ENCODE measurements at regions not wholly inside any gene's neighbourhood (a gene's known extent, or its start where the extent isn't known, plus 50 kb on each side); places are given as distances from the start of the nearest gene placed in this dataset.

DNA sequence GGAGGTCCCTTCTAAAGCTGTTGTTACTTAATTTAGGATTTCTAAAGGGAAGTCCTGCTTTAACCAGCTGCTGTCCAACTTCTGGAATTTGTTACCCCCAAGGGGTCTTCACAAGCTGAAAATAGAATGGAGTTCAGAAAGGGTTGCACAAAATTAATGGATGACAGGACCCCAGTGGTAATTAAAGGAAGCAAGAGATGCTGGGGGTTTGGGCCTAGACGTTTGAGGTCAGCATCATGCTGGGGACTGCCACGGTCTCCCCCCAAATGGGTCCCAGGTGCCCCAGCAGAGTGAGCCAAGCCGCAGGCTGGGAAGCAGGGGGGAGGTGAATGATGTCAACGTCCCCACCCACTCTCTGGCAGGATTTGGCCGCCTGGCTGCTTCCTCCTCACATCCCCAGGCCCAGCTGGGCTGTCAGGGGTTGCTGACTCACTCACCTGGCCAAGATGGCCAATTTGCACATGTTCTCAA, 97.5 kb upstream of the ARAP3 start (continued):
- TF ChIP-seq, protein P1, sequence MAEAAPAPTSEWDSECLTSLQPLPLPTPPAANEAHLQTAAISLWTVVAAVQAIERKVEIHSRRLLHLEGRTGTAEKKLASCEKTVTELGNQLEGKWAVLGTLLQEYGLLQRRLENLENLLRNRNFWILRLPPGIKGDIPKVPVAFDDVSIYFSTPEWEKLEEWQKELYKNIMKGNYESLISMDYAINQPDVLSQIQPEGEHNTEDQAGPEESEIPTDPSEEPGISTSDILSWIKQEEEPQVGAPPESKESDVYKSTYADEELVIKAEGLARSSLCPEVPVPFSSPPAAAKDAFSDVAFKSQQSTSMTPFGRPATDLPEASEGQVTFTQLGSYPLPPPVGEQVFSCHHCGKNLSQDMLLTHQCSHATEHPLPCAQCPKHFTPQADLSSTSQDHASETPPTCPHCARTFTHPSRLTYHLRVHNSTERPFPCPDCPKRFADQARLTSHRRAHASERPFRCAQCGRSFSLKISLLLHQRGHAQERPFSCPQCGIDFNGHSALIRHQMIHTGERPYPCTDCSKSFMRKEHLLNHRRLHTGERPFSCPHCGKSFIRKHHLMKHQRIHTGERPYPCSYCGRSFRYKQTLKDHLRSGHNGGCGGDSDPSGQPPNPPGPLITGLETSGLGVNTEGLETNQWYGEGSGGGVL (tag by site-specific recombination; IDR thresholded peaks at IDR 0.05), result peak; percentile 33; the same call in 1 of the 2 replicates
- TF ChIP-seq ZIC2 (tag by site-specific recombination; IDR thresholded peaks at IDR 0.05), result peak; percentile 91
- TF ChIP-seq GLIS2 (tag by site-specific recombination; IDR thresholded peaks at IDR 0.05), result peak; percentile 47; the same call in 1 of the 2 replicates
- TF ChIP-seq SP7 (tag by site-specific recombination; IDR thresholded peaks at IDR 0.05), result peak; percentile 63
- 0 out of 2 replicates have a peak, but pooled peaks have one; percentile 35 for TF ChIP-seq SP3 (tag by site-specific recombination; IDR thresholded peaks at IDR 0.05)
- TF ChIP-seq ZNF37A (tag by site-specific recombination; IDR thresholded peaks at IDR 0.05), result no peak
- TF ChIP-seq, protein P2, sequence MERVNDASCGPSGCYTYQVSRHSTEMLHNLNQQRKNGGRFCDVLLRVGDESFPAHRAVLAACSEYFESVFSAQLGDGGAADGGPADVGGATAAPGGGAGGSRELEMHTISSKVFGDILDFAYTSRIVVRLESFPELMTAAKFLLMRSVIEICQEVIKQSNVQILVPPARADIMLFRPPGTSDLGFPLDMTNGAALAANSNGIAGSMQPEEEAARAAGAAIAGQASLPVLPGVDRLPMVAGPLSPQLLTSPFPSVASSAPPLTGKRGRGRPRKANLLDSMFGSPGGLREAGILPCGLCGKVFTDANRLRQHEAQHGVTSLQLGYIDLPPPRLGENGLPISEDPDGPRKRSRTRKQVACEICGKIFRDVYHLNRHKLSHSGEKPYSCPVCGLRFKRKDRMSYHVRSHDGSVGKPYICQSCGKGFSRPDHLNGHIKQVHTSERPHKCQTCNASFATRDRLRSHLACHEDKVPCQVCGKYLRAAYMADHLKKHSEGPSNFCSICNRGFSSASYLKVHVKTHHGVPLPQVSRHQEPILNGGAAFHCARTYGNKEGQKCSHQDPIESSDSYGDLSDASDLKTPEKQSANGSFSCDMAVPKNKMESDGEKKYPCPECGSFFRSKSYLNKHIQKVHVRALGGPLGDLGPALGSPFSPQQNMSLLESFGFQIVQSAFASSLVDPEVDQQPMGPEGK (tag by site-specific recombination; IDR thresholded peaks at IDR 0.05), result 0 out of 2 replicates have a peak, but pooled peaks have one; percentile 18

DNA sequence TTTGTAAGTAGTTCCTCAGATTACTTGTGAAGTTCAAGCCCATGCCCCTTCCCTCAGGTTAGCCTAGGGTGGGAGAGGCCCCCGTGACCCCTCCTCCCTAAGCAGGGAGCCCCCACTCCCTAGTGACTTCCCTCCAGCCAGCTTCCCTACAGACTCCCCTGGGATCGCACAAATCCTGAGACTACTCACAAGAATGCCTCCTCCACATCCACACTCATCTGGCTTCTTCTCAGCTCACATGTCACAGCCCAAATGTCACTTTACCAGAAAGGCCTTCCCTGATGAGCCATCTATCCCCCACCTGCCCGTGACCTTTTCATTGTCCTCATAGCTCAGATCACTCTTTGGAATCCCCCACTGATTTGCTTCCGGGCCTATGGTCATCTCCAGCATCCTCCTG, 96.7 kb upstream of the ARAP3 start:
- CTCF ChIA-PET, result interaction anchor here (0.6 to 1.5 kb wide), 2 partner anchors 100 to 416 kb away, joined by 3 to 6 read pairs; partner anchors contain the start of gene PCDH1

More for the DNA sequence above, 96.7 kb upstream of the ARAP3 start:
- Histone ChIP-seq H3K4me1 (ENCODE audit: control insufficient read depth, insufficient read depth, low read length) (no peaks in the 10 kb centered on the region), H3K27ac (ENCODE audit: extremely low read depth, low read depth, low read length) (no peak overlapping the region), H3K9me3 (ENCODE audit: control insufficient read depth, insufficient read depth, low read depth, low read length) (no peaks in the 10 kb centered on the region), H3K4me3 (ENCODE audit: low read depth, low read length) (no peak overlapping the region), H3K36me3 (ENCODE audit: control insufficient read depth in 2 of 2, insufficient read depth in 1 of 2, low read length in 2 of 2) (no peaks in the 10 kb centered on the region)
- POLR2A ChIA-PET, result no interaction called here
- no peak for TF ChIP-seq SETDB1 (IDR thresholded peaks at IDR 0.05; ENCODE audit: insufficient read length, low read length)
- TF ChIP-seq KLF16 (tag by site-specific recombination; IDR thresholded peaks at IDR 0.05), result no peak
- no peak for TF ChIP-seq ZNF585B (tag by site-specific recombination; IDR thresholded peaks at IDR 0.05)
- TF ChIP-seq ZNF514 (tag by site-specific recombination; IDR thresholded peaks at IDR 0.05), result no peak
- no peak for TF ChIP-seq MYNN (tag by site-specific recombination; IDR thresholded peaks at IDR 0.05; ENCODE audit: borderline replicate concordance)
- TF ChIP-seq, protein P3, sequence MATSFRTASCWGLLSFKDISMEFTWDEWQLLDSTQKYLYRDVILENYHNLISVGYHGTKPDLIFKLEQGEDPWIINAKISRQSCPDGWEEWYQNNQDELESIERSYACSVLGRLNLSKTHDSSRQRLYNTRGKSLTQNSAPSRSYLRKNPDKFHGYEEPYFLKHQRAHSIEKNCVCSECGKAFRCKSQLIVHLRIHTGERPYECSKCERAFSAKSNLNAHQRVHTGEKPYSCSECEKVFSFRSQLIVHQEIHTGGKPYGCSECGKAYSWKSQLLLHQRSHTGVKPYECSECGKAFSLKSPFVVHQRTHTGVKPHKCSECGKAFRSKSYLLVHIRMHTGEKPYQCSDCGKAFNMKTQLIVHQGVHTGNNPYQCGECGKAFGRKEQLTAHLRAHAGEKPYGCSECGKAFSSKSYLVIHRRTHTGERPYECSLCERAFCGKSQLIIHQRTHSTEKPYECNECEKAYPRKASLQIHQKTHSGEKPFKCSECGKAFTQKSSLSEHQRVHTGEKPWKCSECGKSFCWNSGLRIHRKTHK (tag by site-specific recombination; IDR thresholded peaks at IDR 0.05), result no peak
- TF ChIP-seq, protein P4, sequence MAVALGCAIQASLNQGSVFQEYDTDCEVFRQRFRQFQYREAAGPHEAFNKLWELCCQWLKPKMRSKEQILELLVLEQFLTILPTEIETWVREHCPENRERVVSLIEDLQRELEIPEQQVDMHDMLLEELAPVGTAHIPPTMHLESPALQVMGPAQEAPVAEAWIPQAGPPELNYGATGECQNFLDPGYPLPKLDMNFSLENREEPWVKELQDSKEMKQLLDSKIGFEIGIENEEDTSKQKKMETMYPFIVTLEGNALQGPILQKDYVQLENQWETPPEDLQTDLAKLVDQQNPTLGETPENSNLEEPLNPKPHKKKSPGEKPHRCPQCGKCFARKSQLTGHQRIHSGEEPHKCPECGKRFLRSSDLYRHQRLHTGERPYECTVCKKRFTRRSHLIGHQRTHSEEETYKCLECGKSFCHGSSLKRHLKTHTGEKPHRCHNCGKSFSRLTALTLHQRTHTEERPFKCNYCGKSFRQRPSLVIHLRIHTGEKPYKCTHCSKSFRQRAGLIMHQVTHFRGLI (tag by site-specific recombination; IDR thresholded peaks at IDR 0.05), result no peak
- no peak for TF ChIP-seq YY1 (tag by site-specific recombination; IDR thresholded peaks at IDR 0.05)
- TF ChIP-seq ZNF776 (tag by site-specific recombination; IDR thresholded peaks at IDR 0.05; ENCODE audit: borderline replicate concordance), result no peak
- TF ChIP-seq ZNF76 (tag by site-specific recombination; IDR thresholded peaks at IDR 0.05; ENCODE audit: borderline replicate concordance, low read depth), result no peak
- no peak for TF ChIP-seq ZFP3 (tag by site-specific recombination; IDR thresholded peaks at IDR 0.05; ENCODE audit: low read depth)
- TF ChIP-seq ZEB2 (tag by site-specific recombination; IDR thresholded peaks at IDR 0.05), result no peak
- no peak for TF ChIP-seq MEIS1 (CRISPR knock-in tag; IDR thresholded peaks at IDR 0.05; ENCODE audit: borderline replicate concordance)
- no peak for TF ChIP-seq ZNF214 (tag by site-specific recombination; IDR thresholded peaks at IDR 0.05; ENCODE audit: borderline replicate concordance)
- no peak for TF ChIP-seq ZNF48 (tag by site-specific recombination; IDR thresholded peaks at IDR 0.05)
- TF ChIP-seq, protein P5, sequence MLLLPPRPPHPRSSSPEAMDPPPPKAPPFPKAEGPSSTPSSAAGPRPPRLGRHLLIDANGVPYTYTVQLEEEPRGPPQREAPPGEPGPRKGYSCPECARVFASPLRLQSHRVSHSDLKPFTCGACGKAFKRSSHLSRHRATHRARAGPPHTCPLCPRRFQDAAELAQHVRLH (tag by site-specific recombination; IDR thresholded peaks at IDR 0.05), result no peak
- no peak for TF ChIP-seq ZFP37 (tag by site-specific recombination; IDR thresholded peaks at IDR 0.05)
- TF ChIP-seq, protein P6, sequence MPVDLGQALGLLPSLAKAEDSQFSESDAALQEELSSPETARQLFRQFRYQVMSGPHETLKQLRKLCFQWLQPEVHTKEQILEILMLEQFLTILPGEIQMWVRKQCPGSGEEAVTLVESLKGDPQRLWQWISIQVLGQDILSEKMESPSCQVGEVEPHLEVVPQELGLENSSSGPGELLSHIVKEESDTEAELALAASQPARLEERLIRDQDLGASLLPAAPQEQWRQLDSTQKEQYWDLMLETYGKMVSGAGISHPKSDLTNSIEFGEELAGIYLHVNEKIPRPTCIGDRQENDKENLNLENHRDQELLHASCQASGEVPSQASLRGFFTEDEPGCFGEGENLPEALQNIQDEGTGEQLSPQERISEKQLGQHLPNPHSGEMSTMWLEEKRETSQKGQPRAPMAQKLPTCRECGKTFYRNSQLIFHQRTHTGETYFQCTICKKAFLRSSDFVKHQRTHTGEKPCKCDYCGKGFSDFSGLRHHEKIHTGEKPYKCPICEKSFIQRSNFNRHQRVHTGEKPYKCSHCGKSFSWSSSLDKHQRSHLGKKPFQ (tag by site-specific recombination; IDR thresholded peaks at IDR 0.05), result no peak
- no peak for TF ChIP-seq FEZF1 (tag by site-specific recombination; IDR thresholded peaks at IDR 0.05)
- TF ChIP-seq ZNF555 (tag by site-specific recombination; conservative IDR thresholded peaks at IDR 0.05), result no peak
